ENCODE measurements at regions not wholly inside any gene's neighbourhood (a gene's known extent, or its start where the extent isn't known, plus 50 kb on each side); places are given as distances from the start of the nearest gene placed in this dataset.

- no peak for DNase-seq
Measured at GRCh38 chr1:82927753-82928152, 1071.2 kb downstream of the TTLL7 start.

- no peak for DNase-seq
Measured at GRCh38 chr1:82924666-82925065, 1074.3 kb downstream of the TTLL7 start.

- DNase-seq, result no peak
Measured at GRCh38 chr1:82923931-82924330, 1075.0 kb downstream of the TTLL7 start.

GRCh38 chr1:82921759-82922158 is 1077.2 kb downstream of the TTLL7 start:
- DNase-seq, result no peak

GRCh38 chr1:82920418-82921248 is 1078.3 kb downstream of the TTLL7 start:
- DNase-seq, result no peak

GRCh38 chr1:82919837-82920236 is 1079.1 kb downstream of the TTLL7 start:
- no peak for DNase-seq

GRCh38 chr1:82907313-82907712 is 1091.6 kb downstream of the TTLL7 start:
- DNase-seq, result no peak

- no peak for DNase-seq
Measured at GRCh38 chr1:82903626-82904025, 1095.3 kb downstream of the TTLL7 start.

- no peak for DNase-seq
Measured at GRCh38 chr1:82901561-82901960, 1097.4 kb downstream of the TTLL7 start.

- DNase-seq, result no peak
Measured at GRCh38 chr1:82901118-82901517, 1097.8 kb downstream of the TTLL7 start.

GRCh38 chr1:82899017-82899416 is 1098.3 kb downstream of the ADGRL2 start:
- no peak for DNase-seq

- DNase-seq, result no peak
Measured at GRCh38 chr1:82897549-82897948, 1096.8 kb downstream of the ADGRL2 start.

GRCh38 chr1:82896036-82896435 is 1095.3 kb downstream of the ADGRL2 start:
- DNase-seq, result no peak

- DNase-seq, result no peak
Measured at GRCh38 chr1:82894635-82895034, 1093.9 kb downstream of the ADGRL2 start.

- no peak for DNase-seq
Measured at GRCh38 chr1:82893712-82894470, 1093.2 kb downstream of the ADGRL2 start.

GRCh38 chr1:82880506-82880905 is 1079.8 kb downstream of the ADGRL2 start:
- no peak for DNase-seq

GRCh38 chr1:82879701-82880305 is 1079.1 kb downstream of the ADGRL2 start:
- DNase-seq, result no peak

GRCh38 chr1:82875170-82875569 is 1074.4 kb downstream of the ADGRL2 start:
- DNase-seq, result no peak

- DNase-seq, result no peak
Measured at GRCh38 chr1:82874041-82874440, 1073.3 kb downstream of the ADGRL2 start.

GRCh38 chr1:82870332-82870731 is 1069.6 kb downstream of the ADGRL2 start:
- DNase-seq, result no peak

GRCh38 chr1:82867781-82868180 is 1067.0 kb downstream of the ADGRL2 start:
- DNase-seq, result no peak

GRCh38 chr1:82861749-82862148 is 1061.0 kb downstream of the ADGRL2 start:
- DNase-seq, result no peak

- no peak for DNase-seq
Measured at GRCh38 chr1:82858031-82858430, 1057.3 kb downstream of the ADGRL2 start.

- DNase-seq, result no peak
Measured at GRCh38 chr1:82849460-82849859, 1048.7 kb downstream of the ADGRL2 start.

Data from NK-92 treated with Interleukin-12 subunit alpha and Interleukin-12 subunit beta, amount 100 ng/mL, for 24 hours (cell line).